Activated CD4-positive, alpha-beta memory T cell treated with anti-CD3 and anti-CD28 coated beads for 36 hours (primary cell): ENCODE measurements at regions not wholly inside any gene's neighbourhood (a gene's known extent, or its start where the extent isn't known, plus 50 kb on each side); places are given as distances from the start of the nearest gene placed in this dataset.

Experiments used
- CTCF ChIA-PET: fragments of 350-600 bp; sonication (Branson Sonifier 250); formaldehyde crosslinking; loops from one replicate; lab custom pipeline; 2021; ENCODE audit warnings: antibody characterized with exemption, inconsistent platforms; lab: Charles Lee
- POLR2A ChIA-PET: fragments of 350-600 bp; sonication (Branson Sonifier 250); formaldehyde crosslinking; loops from one replicate; lab custom pipeline; 2021; ENCODE audit warnings: antibody characterized with exemption; lab: Charles Lee
- DNase-seq: peaks from one replicate; pipeline ENCODE4 v3.0.0-alpha.2; 2020
- H3K27ac Mint-ChIP-seq: one replicate; pipeline ENCODE4 v1.8.0; 2021; ENCODE audit warnings: mixed read lengths
- H3K27me3 Mint-ChIP-seq: one replicate; pipeline ENCODE4 v1.8.0; 2021; ENCODE audit warnings: mixed read lengths
- H3K36me3 Mint-ChIP-seq: one replicate; pipeline ENCODE4 v1.8.0; 2021; ENCODE audit warnings: mixed read lengths
- H3K4me1 Mint-ChIP-seq: one replicate; pipeline ENCODE4 v1.8.0; 2021; ENCODE audit warnings: low read depth, mixed read lengths
- H3K4me3 Mint-ChIP-seq: one replicate; pipeline ENCODE4 v1.8.0; 2021; ENCODE audit warnings: mild to moderate bottlenecking, mixed read lengths
- H3K9me3 Mint-ChIP-seq: one replicate; pipeline ENCODE4 v1.8.0; 2021; ENCODE audit warnings: mixed read lengths
- intact Hi-C: fragments of 100-400 bp; cut with micrococcal nuclease; formaldehyde crosslinking; loops from one replicate; pipeline ENCODE4 v1.15.1; 2023

DNA sequence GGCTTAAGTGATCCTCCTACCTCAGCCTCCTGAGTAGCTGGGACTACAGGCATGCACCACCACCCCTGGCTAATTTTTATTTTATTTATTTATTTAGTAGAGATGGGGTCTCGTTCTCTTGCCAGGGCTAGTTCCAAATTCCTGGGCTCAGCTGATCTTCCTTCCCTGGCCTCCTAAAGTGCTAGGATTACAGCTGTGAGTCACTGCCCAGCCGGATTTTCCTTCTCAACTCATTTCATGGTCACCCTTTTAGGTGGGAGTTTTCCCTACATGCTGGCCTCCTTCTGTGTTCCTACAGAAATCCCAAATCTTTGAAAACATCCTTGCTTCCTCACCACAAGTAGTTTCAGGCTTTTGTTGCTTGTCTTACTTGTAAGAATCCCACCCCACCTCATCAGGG is 102.1 kb upstream of the SIAH1 start:
- ChIA-PET POLR2A (no interaction called here), CTCF (interaction anchor here (1.1 kb wide), 1 partner anchor 13 kb away, joined by 7 read pairs; no protein-coding TSS in a partner anchor)
- Mint-ChIP-seq H3K4me1 (no peaks in the 10 kb centered on the region), H3K27ac (no peak overlapping the region), H3K27me3 (peaks cover 19% of the 10 kb centered on the region), H3K36me3 (no peaks in the 10 kb centered on the region), H3K4me3 (no peak overlapping the region), H3K9me3 (peaks cover 9% of the 10 kb centered on the region)
- intact Hi-C loops, result no loop called here
- no peak for DNase-seq

DNA sequence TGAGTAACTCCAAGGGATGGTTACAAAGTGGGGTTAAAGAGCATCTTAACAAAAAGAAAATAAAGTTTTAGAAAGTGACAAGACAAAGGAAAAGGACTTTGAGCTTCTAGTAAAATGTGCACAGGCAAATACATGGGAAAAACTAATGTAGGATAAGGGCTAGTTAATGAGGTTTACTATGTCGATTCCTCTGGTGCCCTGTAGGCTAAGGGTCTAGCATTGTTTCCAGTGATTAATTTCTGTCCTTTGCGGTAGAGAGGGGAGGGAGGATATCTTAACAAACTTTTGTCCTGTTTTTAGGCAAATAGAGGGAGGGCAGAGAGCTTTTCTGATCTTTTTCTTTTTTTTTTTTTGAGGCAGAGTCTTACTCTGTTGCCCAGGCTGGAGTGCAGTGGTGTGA is 96.6 kb upstream of the SIAH1 start:
- POLR2A ChIA-PET, result no interaction called here
- H3K4me3 Mint-ChIP-seq, result no peak overlapping the region
- H3K9me3 Mint-ChIP-seq, result peaks cover 10% of the 10 kb centered on the region
- CTCF ChIA-PET, result interaction anchor here (2.9 kb wide), 1 partner anchor 141 kb away, joined by 13 read pairs; no protein-coding TSS in a partner anchor
- DNase-seq, result no peak
- H3K27me3 Mint-ChIP-seq, result peaks cover 22% of the 10 kb centered on the region
- peaks cover 4% of the 10 kb centered on the region for H3K4me1 Mint-ChIP-seq
- no peak overlapping the region for H3K27ac Mint-ChIP-seq
- intact Hi-C loops, result no loop called here
- H3K36me3 Mint-ChIP-seq, result no peaks in the 10 kb centered on the region

DNA sequence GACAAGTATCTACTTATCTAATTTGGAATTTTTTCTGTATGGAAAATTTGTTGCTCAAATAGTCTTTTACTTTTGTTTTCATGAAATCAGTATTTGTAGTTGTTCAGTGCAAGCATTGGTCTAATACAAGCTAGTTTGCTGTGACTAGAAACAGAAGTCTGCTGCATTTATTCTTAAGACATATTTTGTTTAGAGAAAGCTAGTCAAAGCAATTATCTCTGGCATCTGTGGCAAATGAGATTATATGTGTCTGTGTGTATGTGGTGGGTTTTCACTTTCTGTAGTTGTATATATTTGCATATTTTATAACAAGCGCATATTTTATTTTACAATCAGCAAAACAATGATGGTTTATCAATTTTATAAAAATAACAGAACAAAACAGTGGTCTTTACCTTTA is 96.0 kb upstream of the SIAH1 start:
- CTCF ChIA-PET, result interaction anchor here (2.9 kb wide), 1 partner anchor 142 kb away, joined by 13 read pairs; no protein-coding TSS in a partner anchor
- Mint-ChIP-seq H3K9me3 (peaks cover 10% of the 10 kb centered on the region), H3K36me3 (no peaks in the 10 kb centered on the region), H3K27me3 (peaks cover 18% of the 10 kb centered on the region), H3K4me1 (peaks cover 4% of the 10 kb centered on the region), H3K27ac (no peak overlapping the region), H3K4me3 (no peak overlapping the region)
- POLR2A ChIA-PET, result no interaction called here
- no peak for DNase-seq
- intact Hi-C loops, result no loop called here

DNA sequence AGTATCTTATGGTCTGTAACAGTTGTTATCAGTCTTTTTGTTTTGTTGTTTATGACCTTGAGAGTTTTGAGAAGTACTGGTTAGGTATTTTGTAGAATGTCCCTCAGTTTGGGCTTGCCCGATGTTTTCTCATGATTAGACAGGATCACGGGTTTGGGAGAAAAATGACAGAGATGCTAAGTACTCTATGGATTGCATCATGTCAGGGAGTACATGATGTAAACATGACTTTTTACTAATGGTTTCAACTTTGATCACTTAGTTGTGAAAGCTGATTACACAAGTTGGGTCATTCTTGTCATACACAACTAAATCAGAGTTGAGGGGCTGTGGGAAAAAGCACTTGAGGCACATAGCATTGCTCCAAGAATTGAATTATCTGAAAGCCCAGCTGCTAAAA is 94.7 kb upstream of the SIAH1 start:
- Mint-ChIP-seq H3K36me3 (peaks cover 2% of the 10 kb centered on the region), H3K4me1 (peaks cover 4% of the 10 kb centered on the region), H3K27ac (no peak overlapping the region), H3K4me3 (no peak overlapping the region), H3K9me3 (peaks cover 18% of the 10 kb centered on the region), H3K27me3 (peaks cover 21% of the 10 kb centered on the region)
- intact Hi-C loops, result no loop called here
- no peak for DNase-seq
- CTCF ChIA-PET, result interaction anchor here (2.9 kb wide), 1 partner anchor 143 kb away, joined by 13 read pairs; no protein-coding TSS in a partner anchor
- POLR2A ChIA-PET, result no interaction called here

DNA sequence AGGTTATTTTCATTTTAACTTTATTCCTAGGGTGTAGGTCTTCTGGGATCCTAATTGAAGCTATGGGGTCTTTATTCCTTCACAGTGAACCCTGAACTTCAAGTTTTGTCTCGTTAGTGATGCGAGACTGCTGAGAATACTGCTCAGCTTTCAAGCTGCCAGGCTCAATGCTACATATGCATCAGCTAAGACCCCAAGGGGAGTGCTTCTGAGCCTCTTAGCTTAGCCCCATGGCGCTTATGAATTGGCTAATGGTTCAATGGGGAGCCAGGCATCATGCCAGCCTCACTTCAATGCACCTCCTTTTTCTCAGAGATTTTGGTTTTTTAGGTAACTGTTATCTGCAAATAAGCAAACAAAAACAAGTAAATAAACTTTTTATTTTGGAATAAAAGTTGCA is 94.1 kb upstream of the SIAH1 start:
- Mint-ChIP-seq H3K9me3 (peaks cover 20% of the 10 kb centered on the region), H3K4me1 (peaks cover 4% of the 10 kb centered on the region), H3K36me3 (peaks cover 2% of the 10 kb centered on the region), H3K27me3 (peaks cover 20% of the 10 kb centered on the region), H3K27ac (no peak overlapping the region), H3K4me3 (no peak overlapping the region)
- intact Hi-C loops, result no loop called here
- DNase-seq, result no peak
- ChIA-PET CTCF (interaction anchor here (2.9 kb wide), 1 partner anchor 144 kb away, joined by 13 read pairs; no protein-coding TSS in a partner anchor), POLR2A (no interaction called here)

DNA sequence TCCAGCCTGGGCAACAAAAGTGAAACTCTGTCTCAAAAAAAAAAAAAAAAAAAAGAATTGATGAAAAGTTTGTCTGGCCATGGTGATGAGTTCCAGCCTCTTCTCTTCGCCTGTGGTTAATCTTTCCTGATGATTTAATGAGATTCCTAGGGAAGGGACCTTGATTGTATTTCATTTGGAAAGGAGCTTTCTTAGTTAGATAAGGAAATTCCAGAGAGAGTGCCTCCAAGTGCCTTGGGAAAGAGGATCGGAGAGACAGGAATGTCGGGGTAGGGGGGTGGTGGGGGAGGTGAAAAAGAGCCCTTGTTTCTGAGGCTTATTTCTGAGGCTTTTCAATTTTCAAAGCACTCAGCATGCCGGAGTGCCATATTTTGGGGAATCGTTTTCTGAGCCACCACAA is 93.2 kb upstream of the SIAH1 start:
- Mint-ChIP-seq H3K9me3 (peaks cover 17% of the 10 kb centered on the region), H3K27me3 (peaks cover 20% of the 10 kb centered on the region), H3K4me3 (no peak overlapping the region), H3K27ac (no peak overlapping the region), H3K36me3 (peaks cover 2% of the 10 kb centered on the region), H3K4me1 (peaks cover 4% of the 10 kb centered on the region)
- ChIA-PET CTCF (no interaction called here), POLR2A (no interaction called here)
- intact Hi-C loops, result no loop called here
- no peak for DNase-seq

DNA sequence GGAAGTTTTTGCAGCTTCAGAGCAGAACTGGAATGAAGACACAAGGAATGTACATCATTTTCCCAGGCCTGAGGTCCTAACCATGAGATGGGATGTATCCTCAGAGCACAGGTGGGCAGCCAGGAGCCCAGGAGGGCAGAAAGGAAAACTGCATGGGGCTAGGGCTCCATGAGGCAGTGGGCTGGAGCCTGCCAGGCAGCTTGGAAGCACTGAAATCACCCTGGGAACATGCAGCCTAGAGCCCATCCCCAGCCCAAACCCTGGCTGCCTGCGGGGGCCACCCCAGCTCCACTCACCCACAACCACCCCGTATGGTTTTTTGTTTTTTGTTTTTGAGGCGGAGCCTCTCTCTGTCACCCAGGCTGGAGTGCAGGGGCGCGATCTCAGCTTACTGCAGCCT is 86.2 kb upstream of the SIAH1 start:
- peaks cover 5% of the 10 kb centered on the region for H3K27me3 Mint-ChIP-seq
- intact Hi-C loops, result no loop called here
- POLR2A ChIA-PET, result no interaction called here
- no peak overlapping the region for H3K27ac Mint-ChIP-seq
- peaks cover 13% of the 10 kb centered on the region for H3K9me3 Mint-ChIP-seq
- peaks cover 2% of the 10 kb centered on the region for H3K36me3 Mint-ChIP-seq
- no peak for DNase-seq
- H3K4me3 Mint-ChIP-seq, result no peak overlapping the region
- H3K4me1 Mint-ChIP-seq, result no peaks in the 10 kb centered on the region
- CTCF ChIA-PET, result interaction anchor here (1.3 kb wide), 1 partner anchor 159 kb away, joined by 3 read pairs; no protein-coding TSS in a partner anchor

DNA sequence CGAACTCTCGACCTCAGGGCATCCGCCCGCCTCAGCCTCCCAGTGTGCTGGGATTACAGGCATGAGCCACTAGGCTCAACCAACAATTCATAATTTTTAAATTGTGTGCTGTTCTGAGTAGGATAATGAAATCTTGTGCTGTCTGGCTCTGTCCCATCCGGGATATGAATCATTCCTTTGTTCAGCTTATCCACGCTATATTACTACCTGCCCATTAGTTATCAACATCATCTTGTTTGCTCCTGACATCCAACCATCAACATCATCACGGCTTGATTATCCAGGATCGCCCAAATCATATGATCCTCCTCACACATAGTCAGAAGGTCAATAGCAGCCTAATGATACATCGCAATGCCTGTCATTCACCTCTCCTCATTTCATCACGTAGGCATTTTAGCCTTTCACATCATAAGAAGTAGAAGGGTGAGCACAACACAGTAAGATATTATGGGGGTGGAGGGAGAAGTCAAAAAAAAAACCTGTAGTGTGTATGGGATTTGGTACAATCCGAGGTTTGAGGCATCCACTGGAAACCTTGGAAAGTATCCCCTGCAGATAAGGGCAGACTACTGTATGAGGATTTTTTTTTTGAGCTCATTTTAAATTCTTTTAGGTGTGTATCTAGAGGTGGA is 77.0 kb upstream of the SIAH1 start:
- ChIA-PET CTCF (no interaction called here), POLR2A (no interaction called here)
- intact Hi-C loops, result no loop called here
- Mint-ChIP-seq H3K27ac (no peak overlapping the region), H3K4me3 (no peak overlapping the region), H3K36me3 (no peaks in the 10 kb centered on the region), H3K4me1 (peaks cover 11% of the 10 kb centered on the region), H3K9me3 (peaks cover 3% of the 10 kb centered on the region), H3K27me3 (peaks cover 24% of the 10 kb centered on the region)
- no peak for DNase-seq

DNA sequence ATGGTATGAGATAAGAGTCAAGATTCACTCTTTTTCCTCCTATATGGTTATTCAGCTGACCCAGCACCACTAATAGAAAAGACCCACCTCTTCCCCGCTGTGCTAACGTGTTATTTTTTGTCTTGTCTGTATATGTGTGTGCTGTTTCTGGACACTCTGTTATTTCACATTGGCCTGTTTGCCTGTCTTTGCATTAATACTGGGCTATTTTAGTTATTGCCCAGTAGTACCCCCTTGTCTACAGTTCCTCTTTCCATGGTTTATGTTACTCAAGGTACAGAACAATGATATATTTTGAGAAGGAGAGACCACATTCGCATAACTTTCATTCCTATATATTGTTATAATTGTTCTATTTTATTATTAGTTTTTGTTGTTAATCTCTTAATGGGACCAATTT is 74.0 kb upstream of the SIAH1 start:
- no peaks in the 10 kb centered on the region for H3K9me3 Mint-ChIP-seq
- POLR2A ChIA-PET, result interaction anchor here (0.6 kb wide), 1 partner anchor 56 kb away, joined by 3 read pairs; no protein-coding TSS in a partner anchor
- intact Hi-C loops, result loop anchor here (2.0 to 10.0 kb wide), 3 partner anchors 96 to 154 kb away; no protein-coding TSS in a partner anchor
- no peak overlapping the region for H3K27ac Mint-ChIP-seq
- H3K4me3 Mint-ChIP-seq, result no peak overlapping the region
- H3K36me3 Mint-ChIP-seq, result no peaks in the 10 kb centered on the region
- CTCF ChIA-PET, result interaction anchor here (1.6 kb wide), 1 partner anchor 172 kb away, joined by 4 read pairs; no protein-coding TSS in a partner anchor
- peaks cover 31% of the 10 kb centered on the region for H3K27me3 Mint-ChIP-seq
- no peak for DNase-seq
- peaks cover 13% of the 10 kb centered on the region for H3K4me1 Mint-ChIP-seq

DNA sequence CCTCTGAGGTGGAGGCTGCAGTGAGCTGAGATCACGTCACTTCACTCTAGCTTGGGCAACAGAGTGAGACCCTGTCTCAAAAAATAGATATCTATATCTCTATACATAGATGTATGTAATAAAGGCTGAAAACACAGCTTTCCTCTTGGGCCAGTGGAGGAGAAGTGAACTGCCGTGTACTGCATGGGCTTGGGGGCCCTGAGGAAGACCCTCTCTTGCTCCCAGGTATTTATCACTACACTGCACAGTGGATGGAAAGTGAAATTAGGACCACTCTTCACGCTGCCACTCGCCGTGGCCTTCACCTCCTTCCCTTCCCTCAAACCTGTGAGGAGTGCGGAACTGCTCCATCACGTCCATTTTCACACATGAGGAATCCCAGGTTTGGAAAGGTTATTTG is 68.8 kb upstream of the SIAH1 start:
- H3K36me3 Mint-ChIP-seq, result no peaks in the 10 kb centered on the region
- no peak overlapping the region for H3K27ac Mint-ChIP-seq
- POLR2A ChIA-PET, result no interaction called here
- no peak overlapping the region for H3K4me3 Mint-ChIP-seq
- H3K9me3 Mint-ChIP-seq, result no peaks in the 10 kb centered on the region
- peaks cover 16% of the 10 kb centered on the region for H3K27me3 Mint-ChIP-seq
- intact Hi-C loops, result loop anchor here (10.0 kb wide), 1 partner anchor 101 kb away; no protein-coding TSS in a partner anchor
- CTCF ChIA-PET, result interaction anchor here (1.3 kb wide), 1 partner anchor 169 kb away, joined by 5 read pairs; no protein-coding TSS in a partner anchor
- H3K4me1 Mint-ChIP-seq, result peaks cover 11% of the 10 kb centered on the region
- DNase-seq, result no peak

DNA sequence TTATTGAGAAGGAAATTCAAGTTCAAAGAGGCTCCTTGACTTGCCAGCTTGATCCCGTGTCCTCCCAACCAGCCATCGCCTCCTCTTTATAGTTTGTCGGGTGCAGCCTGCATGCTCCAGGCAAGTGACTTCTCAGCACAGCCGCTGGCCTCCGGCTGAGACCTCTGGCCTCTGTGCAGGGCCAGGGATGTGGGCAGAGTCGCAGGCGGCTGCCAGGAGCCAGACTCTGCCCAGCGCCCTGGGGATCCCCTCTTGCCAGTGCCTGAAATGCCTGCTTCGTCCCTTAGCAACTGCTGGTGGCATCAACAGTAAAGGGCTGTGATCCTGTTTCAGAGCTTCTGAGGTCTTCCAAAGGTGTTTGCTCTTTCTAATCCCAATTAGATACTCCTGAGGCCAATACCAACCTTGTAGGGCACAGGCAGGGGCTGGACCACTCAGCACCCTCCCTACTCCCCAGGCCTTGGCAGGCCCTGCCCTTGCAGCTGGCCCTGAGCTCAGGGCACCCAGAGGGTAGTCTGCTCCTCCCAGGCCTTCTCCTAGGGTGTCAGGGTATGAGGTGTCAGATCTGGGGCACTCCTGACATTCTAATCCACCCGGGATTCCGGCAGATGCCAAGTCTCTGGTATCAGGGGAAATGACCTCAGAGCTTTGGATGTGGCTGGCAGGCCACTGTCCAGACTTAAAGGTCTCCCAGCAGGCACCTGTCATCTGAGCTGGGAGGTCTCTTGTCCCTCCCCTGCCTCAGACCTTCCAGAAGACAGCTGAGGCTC is 68.0 kb upstream of the SIAH1 start:
- Mint-ChIP-seq H3K9me3 (no peaks in the 10 kb centered on the region), H3K27me3 (peaks cover 16% of the 10 kb centered on the region), H3K36me3 (no peaks in the 10 kb centered on the region), H3K4me3 (no peak overlapping the region), H3K4me1 (peaks cover 7% of the 10 kb centered on the region), H3K27ac (no peak overlapping the region)
- POLR2A ChIA-PET, result no interaction called here
- no peak for DNase-seq
- intact Hi-C loops, result loop anchor here (10.0 kb wide), 1 partner anchor 102 kb away; no protein-coding TSS in a partner anchor
- CTCF ChIA-PET, result interaction anchor here (1.3 kb wide), 1 partner anchor 170 kb away, joined by 5 read pairs; no protein-coding TSS in a partner anchor

DNA sequence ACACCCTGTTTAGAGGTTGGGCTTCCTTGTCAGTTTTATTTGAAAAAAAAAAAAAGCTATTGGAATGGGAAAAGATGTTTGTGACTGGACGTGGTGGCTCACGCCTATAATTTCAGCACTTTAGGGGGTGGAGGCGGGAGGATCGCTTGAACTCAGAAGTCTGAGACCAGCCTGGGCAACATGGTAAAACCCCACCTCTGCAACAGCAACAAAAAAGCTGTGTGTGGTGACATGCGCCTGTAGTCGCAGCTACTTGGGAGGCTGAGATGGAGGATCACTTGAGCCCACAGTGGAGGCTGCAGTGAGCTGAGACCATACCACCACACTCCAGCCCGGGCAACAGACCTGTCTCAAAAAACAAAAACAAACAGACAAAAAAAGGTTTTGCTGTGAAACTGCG is 66.1 kb upstream of the SIAH1 start:
- intact Hi-C loops, result loop anchor here (10.0 kb wide), 1 partner anchor 103 kb away; no protein-coding TSS in a partner anchor
- CTCF ChIA-PET, result no interaction called here
- H3K4me3 Mint-ChIP-seq, result no peak overlapping the region
- no peaks in the 10 kb centered on the region for H3K4me1 Mint-ChIP-seq
- H3K36me3 Mint-ChIP-seq, result no peaks in the 10 kb centered on the region
- peaks cover 8% of the 10 kb centered on the region for H3K27me3 Mint-ChIP-seq
- H3K9me3 Mint-ChIP-seq, result no peaks in the 10 kb centered on the region
- H3K27ac Mint-ChIP-seq, result no peak overlapping the region
- POLR2A ChIA-PET, result no interaction called here
- DNase-seq, result no peak
